ENCODE measurements at regions not wholly inside any gene's neighbourhood (a gene's known extent, or its start where the extent isn't known, plus 50 kb on each side); places are given as distances from the start of the nearest gene placed in this dataset.
A peak's percentile ranks its signal among the peaks of the same experiment; 100 is the strongest.

GRCh38 chr11:95301474-95301873 lies 70.5 kb upstream of the SESN3 start:
- WGBS (ENCODE audit: extremely low coverage, insufficient coverage, insufficient read length), result no CpG with 5 or more reads among the region's 4 CpGs
- Histone ChIP-seq H3K9me3 (ENCODE audit: insufficient read depth, low read depth, low read length) (peaks cover 1% of the 10 kb centered on the region), H4K8ac (ENCODE audit: low read depth, low read length) (no peak overlapping the region), H3K4me3 (ENCODE audit: low read depth, low read length) (no peak overlapping the region), H4K91ac (ENCODE audit: low read depth, low read length) (peak overlapping the region; percentile 74), H2AK5ac (ENCODE audit: low read length) (peak overlapping the region; percentile 91), H3K79me2 (ENCODE audit: control insufficient read depth, insufficient read depth, low read length, poor library complexity) (peaks cover 2% of the 10 kb centered on the region), H3K18ac (ENCODE audit: low read length) (peak overlapping the region; percentile 61), H2BK12ac (ENCODE audit: low read length) (peak overlapping the region; percentile 78), H3K79me1 (ENCODE audit: low read length) (peaks cover 35% of the 10 kb centered on the region), H3K23ac (ENCODE audit: low read length) (no peak overlapping the region), H3K4me2 (ENCODE audit: low read length) (no peak overlapping the region), H3K27me3 (ENCODE audit: insufficient read depth, low read length) (no peaks in the 10 kb centered on the region), H3K14ac (ENCODE audit: low read length) (no peak overlapping the region), H3K4me1 (ENCODE audit: control insufficient read depth in 1 of 2, insufficient read depth in 2 of 2, low read length in 2 of 2) (peaks cover 22 to 36% of the 10 kb centered on the region in 2 experiments), H3K4ac (ENCODE audit: low read depth, low read length) (no peak overlapping the region), H4K12ac (ENCODE audit: low read depth, low read length) (no peak overlapping the region), H3K9ac (ENCODE audit: low read length) (no peak overlapping the region), H2BK5ac (ENCODE audit: low read depth, low read length, poor library complexity) (peak overlapping the region; percentile 31), H2AFZ (ENCODE audit: insufficient read depth, low read length, poor library complexity) (no peak overlapping the region), H3K36me3 (ENCODE audit: control insufficient read depth in 1 of 2, insufficient read depth in 2 of 2, low read length in 2 of 2) (no peaks in the 10 kb centered on the region), H2BK120ac (ENCODE audit: insufficient read depth, low read length, poor library complexity) (peak overlapping the region; percentile 27), H3K27ac (ENCODE audit: low read depth, low read length) (no peak overlapping the region)
- DNase-seq, result no peak

DNA sequence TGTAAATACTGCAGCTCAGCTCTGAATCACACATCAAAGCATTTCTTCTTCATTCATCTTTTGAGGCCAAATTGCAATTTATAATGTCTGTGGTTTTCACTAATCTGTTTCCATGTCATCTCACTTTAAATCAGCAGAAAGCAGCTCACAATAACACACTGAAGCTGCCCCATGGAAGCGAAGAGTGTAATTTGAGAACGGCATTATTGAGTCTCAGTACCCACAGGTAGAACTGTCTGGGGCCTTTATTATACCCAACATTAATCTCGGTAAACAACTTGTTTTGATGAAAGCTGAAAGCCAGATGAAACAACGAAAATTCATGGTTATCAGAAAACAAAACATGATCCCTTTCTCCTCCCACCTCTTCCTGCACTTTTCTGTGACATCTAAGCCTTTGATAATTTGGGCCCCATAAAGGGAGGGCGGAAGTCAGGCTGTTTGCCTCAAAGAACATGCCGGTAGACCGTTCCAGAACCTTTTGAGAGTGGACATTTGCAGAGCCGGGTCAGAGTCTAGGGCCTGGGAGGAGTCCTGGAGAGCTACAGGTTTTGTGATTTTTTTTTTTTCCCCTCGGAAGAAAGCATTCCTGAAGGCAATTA lies 68.2 kb upstream of the SESN3 start:
- H2BK5ac ChIP-seq (ENCODE audit: low read depth, low read length, poor library complexity), result peak overlapping the region; percentile 88
- no peak overlapping the region for H2BK120ac ChIP-seq (ENCODE audit: insufficient read depth, low read length, poor library complexity)
- no peak overlapping the region for H3K4me3 ChIP-seq (ENCODE audit: low read depth, low read length)
- H3K23ac ChIP-seq (ENCODE audit: low read length), result no peak overlapping the region
- H3K18ac ChIP-seq (ENCODE audit: low read length), result no peak overlapping the region
- peak overlapping the region; percentile 16 for H4K91ac ChIP-seq (ENCODE audit: low read depth, low read length)
- WGBS (ENCODE audit: extremely low coverage, insufficient coverage, insufficient read length), result no CpG with 5 or more reads among the region's 9 CpGs
- H3K79me1 ChIP-seq (ENCODE audit: low read length), result peaks cover 30% of the 10 kb centered on the region
- H4K12ac ChIP-seq (ENCODE audit: low read depth, low read length), result no peak overlapping the region
- H3K36me3 ChIP-seq (ENCODE audit: control insufficient read depth in 1 of 2, insufficient read depth in 2 of 2, low read length in 2 of 2), result no peaks in the 10 kb centered on the region
- H3K4ac ChIP-seq (ENCODE audit: low read depth, low read length), result no peak overlapping the region
- H3K27me3 ChIP-seq (ENCODE audit: insufficient read depth, low read length), result no peaks in the 10 kb centered on the region
- peak overlapping the region; percentile 64 for H3K27ac ChIP-seq (ENCODE audit: low read depth, low read length)
- peaks cover 2% of the 10 kb centered on the region for H3K79me2 ChIP-seq (ENCODE audit: control insufficient read depth, insufficient read depth, low read length, poor library complexity)
- no peak overlapping the region for H2AFZ ChIP-seq (ENCODE audit: insufficient read depth, low read length, poor library complexity)
- peak overlapping the region; percentile 1 for H3K4me2 ChIP-seq (ENCODE audit: low read length)
- no peak overlapping the region for H2BK12ac ChIP-seq (ENCODE audit: low read length)
- no peak overlapping the region for H3K14ac ChIP-seq (ENCODE audit: low read length)
- no peak overlapping the region for H4K8ac ChIP-seq (ENCODE audit: low read depth, low read length)
- no peak overlapping the region for H2AK5ac ChIP-seq (ENCODE audit: low read length)
- no peak for DNase-seq
- no peak overlapping the region for H3K9ac ChIP-seq (ENCODE audit: low read length)
- peaks cover 14 to 34% of the 10 kb centered on the region in 2 experiments for H3K4me1 ChIP-seq (ENCODE audit: control insufficient read depth in 1 of 2, insufficient read depth in 2 of 2, low read length in 2 of 2)
- peaks cover 1% of the 10 kb centered on the region for H3K9me3 ChIP-seq (ENCODE audit: insufficient read depth, low read depth, low read length)

GRCh38 chr11:95297680-95298452 lies 66.9 kb upstream of the SESN3 start:
- Histone ChIP-seq H3K79me2 (ENCODE audit: control insufficient read depth, insufficient read depth, low read length, poor library complexity) (peaks cover 2% of the 10 kb centered on the region), H2AK5ac (ENCODE audit: low read length) (no peak overlapping the region), H4K12ac (ENCODE audit: low read depth, low read length) (no peak overlapping the region), H3K4ac (ENCODE audit: low read depth, low read length) (no peak overlapping the region), H3K4me1 (ENCODE audit: control insufficient read depth in 1 of 2, insufficient read depth in 2 of 2, low read length in 2 of 2) (peaks cover 13 to 33% of the 10 kb centered on the region in 2 experiments), H3K4me3 (ENCODE audit: low read depth, low read length) (no peak overlapping the region), H3K9me3 (ENCODE audit: insufficient read depth, low read depth, low read length) (no peaks in the 10 kb centered on the region), H3K27me3 (ENCODE audit: insufficient read depth, low read length) (no peaks in the 10 kb centered on the region), H2BK12ac (ENCODE audit: low read length) (peak overlapping the region; percentile 68), H3K23ac (ENCODE audit: low read length) (no peak overlapping the region), H2BK5ac (ENCODE audit: low read depth, low read length, poor library complexity) (peak overlapping the region; percentile 47), H4K91ac (ENCODE audit: low read depth, low read length) (peak overlapping the region; percentile 77), H3K36me3 (ENCODE audit: control insufficient read depth in 1 of 2, insufficient read depth in 2 of 2, low read length in 2 of 2) (no peaks in the 10 kb centered on the region), H4K8ac (ENCODE audit: low read depth, low read length) (no peak overlapping the region), H3K4me2 (ENCODE audit: low read length) (no peak overlapping the region), H3K14ac (ENCODE audit: low read length) (no peak overlapping the region), H3K18ac (ENCODE audit: low read length) (peak overlapping the region; percentile 57), H3K27ac (ENCODE audit: low read depth, low read length) (peak overlapping the region; percentile 24), H2AFZ (ENCODE audit: insufficient read depth, low read length, poor library complexity) (no peak overlapping the region), H3K9ac (ENCODE audit: low read length) (no peak overlapping the region), H3K79me1 (ENCODE audit: low read length) (peaks cover 24% of the 10 kb centered on the region), H2BK120ac (ENCODE audit: insufficient read depth, low read length, poor library complexity) (peak overlapping the region; percentile 79)
- no peak for DNase-seq
- WGBS (ENCODE audit: extremely low coverage, insufficient coverage, insufficient read length), result no CpG with 5 or more reads among the region's 1 CpG

DNA sequence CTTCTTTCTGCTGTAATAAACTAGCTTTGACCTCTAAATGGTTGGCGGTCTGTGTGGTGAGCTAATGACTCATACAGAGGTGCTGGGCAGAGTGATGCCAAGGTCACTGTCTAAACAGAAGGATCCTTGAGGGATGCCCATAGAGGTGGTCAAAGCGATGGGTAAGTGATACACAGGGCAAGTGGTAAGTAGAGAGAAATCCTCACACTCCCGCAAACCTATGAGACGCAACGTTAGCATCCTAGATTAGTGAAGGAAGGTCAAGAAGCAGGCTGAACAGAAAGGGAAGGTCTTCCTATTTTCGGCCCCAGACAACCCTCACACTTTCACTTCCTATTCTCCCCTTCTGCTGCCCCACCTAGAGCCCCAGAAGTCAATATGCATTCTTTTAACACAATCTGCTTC lies 65.6 kb upstream of the SESN3 start:
- peaks cover 2% of the 10 kb centered on the region for H3K79me2 ChIP-seq (ENCODE audit: control insufficient read depth, insufficient read depth, low read length, poor library complexity)
- no CpG with 5 or more reads among the region's 6 CpGs for WGBS (ENCODE audit: extremely low coverage, insufficient coverage, insufficient read length)
- H3K27ac ChIP-seq (ENCODE audit: low read depth, low read length), result no peak overlapping the region
- H3K4me3 ChIP-seq (ENCODE audit: low read depth, low read length), result no peak overlapping the region
- H3K4me2 ChIP-seq (ENCODE audit: low read length), result no peak overlapping the region
- peak overlapping the region; percentile 72 for H2BK12ac ChIP-seq (ENCODE audit: low read length)
- H3K4me1 ChIP-seq (ENCODE audit: control insufficient read depth in 1 of 2, insufficient read depth in 2 of 2, low read length in 2 of 2), result peaks cover 15 to 34% of the 10 kb centered on the region in 2 experiments
- peak overlapping the region; percentile 4 for H4K91ac ChIP-seq (ENCODE audit: low read depth, low read length)
- no peak overlapping the region for H3K14ac ChIP-seq (ENCODE audit: low read length)
- H2AK5ac ChIP-seq (ENCODE audit: low read length), result no peak overlapping the region
- H3K36me3 ChIP-seq (ENCODE audit: control insufficient read depth in 1 of 2, insufficient read depth in 2 of 2, low read length in 2 of 2), result no peaks in the 10 kb centered on the region
- H3K9ac ChIP-seq (ENCODE audit: low read length), result no peak overlapping the region
- H3K9me3 ChIP-seq (ENCODE audit: insufficient read depth, low read depth, low read length), result no peaks in the 10 kb centered on the region
- H3K27me3 ChIP-seq (ENCODE audit: insufficient read depth, low read length), result no peaks in the 10 kb centered on the region
- no peak for DNase-seq
- no peak overlapping the region for H3K23ac ChIP-seq (ENCODE audit: low read length)
- H2AFZ ChIP-seq (ENCODE audit: insufficient read depth, low read length, poor library complexity), result no peak overlapping the region
- no peak overlapping the region for H2BK5ac ChIP-seq (ENCODE audit: low read depth, low read length, poor library complexity)
- H2BK120ac ChIP-seq (ENCODE audit: insufficient read depth, low read length, poor library complexity), result peak overlapping the region; percentile 23
- peaks cover 25% of the 10 kb centered on the region for H3K79me1 ChIP-seq (ENCODE audit: low read length)
- H4K12ac ChIP-seq (ENCODE audit: low read depth, low read length), result no peak overlapping the region
- no peak overlapping the region for H3K4ac ChIP-seq (ENCODE audit: low read depth, low read length)
- H4K8ac ChIP-seq (ENCODE audit: low read depth, low read length), result no peak overlapping the region
- no peak overlapping the region for H3K18ac ChIP-seq (ENCODE audit: low read length)
